ENCODE measurements at regions not wholly inside any gene's neighbourhood (a gene's known extent, or its start where the extent isn't known, plus 50 kb on each side); places are given as distances from the start of the nearest gene placed in this dataset.

- Histone ChIP-seq H3K4me1 (ENCODE audit: insufficient read depth, low read length) (peaks cover 8% of the 10 kb centered on the region), H3K79me2 (ENCODE audit: low read length) (no peaks in the 10 kb centered on the region), H3K27ac (ENCODE audit: low read length) (no peak overlapping the region), H3K27me3 (ENCODE audit: low read length) (no peaks in the 10 kb centered on the region), H3K4me2 (ENCODE audit: low read length) (no peak overlapping the region), H3K9me3 (ENCODE audit: low read length) (no peaks in the 10 kb centered on the region), H3F3A (ENCODE audit: low read length, unreplicated experiment) (no peaks in the 10 kb centered on the region), H4K20me1 (ENCODE audit: low read length) (no peaks in the 10 kb centered on the region), H3K9ac (ENCODE audit: low read length) (no peak overlapping the region), H3K36me3 (ENCODE audit: low read depth, low read length) (no peaks in the 10 kb centered on the region), H3K4me3 (ENCODE audit: low read length) (no peak overlapping the region), H2AFZ (ENCODE audit: low read length) (no peak overlapping the region), H3K9me2 (replicated peaks; ENCODE audit: low read length) (no peaks in the 10 kb centered on the region)
- no peak for TF ChIP-seq EZH2phosphoT487 (IDR thresholded peaks at IDR 0.05; ENCODE audit: borderline replicate concordance, low read length)
- no peak for TF ChIP-seq EZH2 (IDR thresholded peaks at IDR 0.05; ENCODE audit: low read length, unreplicated experiment)
- TF ChIP-seq CTCF (conservative IDR thresholded peaks at IDR 0.05; ENCODE audit: low read depth, low read length): no peak
- no TSS peak for BruUV-seq (replicated peaks)
- intact Hi-C loops (cut with micrococcal nuclease): no loop called here
- no peak for ATAC-seq
- ChIA-PET POLR2A (ENCODE audit: unreplicated experiment) (no interaction called here), CTCF (no interaction called here)
- no peak for DNase-seq
Observed at GRCh38 chr12:58250077-58250476, 308.7 kb downstream of the ATP23 start.

- H3K9ac ChIP-seq (ENCODE audit: low read length): no peak overlapping the region
- no peak overlapping the region for H3K27ac ChIP-seq (ENCODE audit: low read length)
- H3K4me3 ChIP-seq (ENCODE audit: low read length): no peak overlapping the region
- no peak overlapping the region for H2AFZ ChIP-seq (ENCODE audit: low read length)
- H3K4me1 ChIP-seq (ENCODE audit: insufficient read depth, low read length): peaks cover 8% of the 10 kb centered on the region
- H3K79me2 ChIP-seq (ENCODE audit: low read length): no peaks in the 10 kb centered on the region
- DNase-seq (peak; percentile 21), ATAC-seq (peak; percentile 38; the same call in 1 of the 2 replicates)
- no TSS peak for BruUV-seq (replicated peaks)
- no peak overlapping the region for H3K4me2 ChIP-seq (ENCODE audit: low read length)
- intact Hi-C loops (cut with micrococcal nuclease): no loop called here
- ChIA-PET POLR2A (ENCODE audit: unreplicated experiment) (no interaction called here), CTCF (no interaction called here)
- no peaks in the 10 kb centered on the region for H4K20me1 ChIP-seq (ENCODE audit: low read length)
- no peaks in the 10 kb centered on the region for H3K9me2 ChIP-seq (replicated peaks; ENCODE audit: low read length)
- no peaks in the 10 kb centered on the region for H3K27me3 ChIP-seq (ENCODE audit: low read length)
- H3K9me3 ChIP-seq (ENCODE audit: low read length): no peaks in the 10 kb centered on the region
- no peaks in the 10 kb centered on the region for H3F3A ChIP-seq (ENCODE audit: low read length, unreplicated experiment)
- TF ChIP-seq EZH2 (IDR thresholded peaks at IDR 0.05; ENCODE audit: low read length, unreplicated experiment) (no peak), CTCF (conservative IDR thresholded peaks at IDR 0.05; ENCODE audit: low read depth, low read length) (no peak)
- H3K36me3 ChIP-seq (ENCODE audit: low read depth, low read length): no peaks in the 10 kb centered on the region
Observed at GRCh38 chr12:58252914-58253313, 311.5 kb downstream of the ATP23 start.

- Histone ChIP-seq H3F3A (ENCODE audit: low read length, unreplicated experiment) (no peaks in the 10 kb centered on the region), H3K4me1 (ENCODE audit: insufficient read depth, low read length) (peaks cover 8% of the 10 kb centered on the region), H2AFZ (ENCODE audit: low read length) (no peak overlapping the region), H3K27ac (ENCODE audit: low read length) (no peak overlapping the region), H3K36me3 (ENCODE audit: low read depth, low read length) (no peaks in the 10 kb centered on the region), H3K4me2 (ENCODE audit: low read length) (no peak overlapping the region), H3K4me3 (ENCODE audit: low read length) (no peak overlapping the region), H3K79me2 (ENCODE audit: low read length) (no peaks in the 10 kb centered on the region), H4K20me1 (ENCODE audit: low read length) (no peaks in the 10 kb centered on the region), H3K9me3 (ENCODE audit: low read length) (no peaks in the 10 kb centered on the region), H3K9ac (ENCODE audit: low read length) (no peak overlapping the region), H3K27me3 (ENCODE audit: low read length) (no peaks in the 10 kb centered on the region), H3K9me2 (replicated peaks; ENCODE audit: low read length) (no peaks in the 10 kb centered on the region)
- TF ChIP-seq CTCF (conservative IDR thresholded peaks at IDR 0.05; ENCODE audit: low read depth, low read length): no peak
- no peak for TF ChIP-seq EZH2phosphoT487 (IDR thresholded peaks at IDR 0.05; ENCODE audit: borderline replicate concordance, low read length)
- no peak for TF ChIP-seq EZH2 (IDR thresholded peaks at IDR 0.05; ENCODE audit: low read length, unreplicated experiment)
- ATAC-seq: peak; percentile 51; the same call in 1 of the 2 replicates
- ChIA-PET POLR2A (ENCODE audit: unreplicated experiment) (interaction anchor here (0.6 kb wide), 1 partner anchor 202 kb away, joined by 3 read pairs; no protein-coding TSS in a partner anchor), CTCF (no interaction called here)
- peak; percentile 56 for DNase-seq
- intact Hi-C loops (cut with micrococcal nuclease): no loop called here
- BruUV-seq (replicated peaks): no TSS peak
Observed at GRCh38 chr12:58253663-58254062, 312.3 kb downstream of the ATP23 start.
